GM19328 (cell line): ENCODE measurements at regions not wholly inside any gene's neighbourhood (a gene's known extent, or its start where the extent isn't known, plus 50 kb on each side); places are given as distances from the start of the nearest gene placed in this dataset.
"Not testable (repeated sequence)": the region's sequence is repeated elsewhere in the genome, so short reads cannot be mapped to it uniquely, and the experiment has no call there.

ENCODE experiments used
- ATAC-seq: cut with Tn5 transposase; IDR thresholded peaks from one replicate; pipeline ENCODE4 v1.9.1; 2021; ENCODE audit warnings: mild to moderate bottlenecking, moderate library complexity; ENCODE audit not compliant: unreplicated experiment

DNA sequence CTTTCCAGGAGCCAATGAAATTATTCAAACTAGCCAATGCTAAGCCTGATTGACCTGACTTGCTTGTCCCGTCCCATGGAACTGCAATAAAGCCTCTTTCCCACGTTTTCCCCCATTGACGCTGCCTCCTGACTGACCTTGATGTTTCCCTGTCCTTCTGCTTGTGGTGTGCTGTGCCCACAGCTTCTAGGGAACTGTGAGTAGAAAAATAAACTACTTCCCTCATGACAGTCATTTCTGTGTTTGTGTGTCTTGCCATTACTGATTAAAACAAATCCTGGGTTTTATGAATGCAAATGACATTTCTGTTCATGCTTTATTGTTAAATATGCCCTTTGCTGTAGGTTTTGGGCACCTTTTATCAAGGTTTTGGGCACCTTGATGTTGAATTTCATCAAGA is 91.3 kb upstream of the ABI1 start:
- ATAC-seq = no peak

DNA sequence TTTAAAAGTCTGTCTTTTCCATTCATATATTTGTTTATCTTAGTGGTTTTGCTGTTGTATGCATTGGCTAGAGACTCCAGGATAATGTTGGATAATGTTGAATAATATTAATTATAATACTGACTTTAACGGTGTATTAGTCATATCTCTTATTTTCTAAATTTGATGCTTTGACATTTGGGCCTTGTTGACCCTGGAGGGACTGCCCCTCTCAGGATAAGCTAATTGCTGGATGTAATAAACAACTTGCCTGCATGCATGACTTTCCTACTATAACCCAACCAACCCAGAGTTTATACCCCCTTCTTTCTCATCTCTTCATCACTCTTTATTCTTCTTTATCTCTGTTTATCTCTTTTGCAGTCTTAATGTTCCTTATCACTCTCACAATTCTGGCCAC is 90.9 kb upstream of the ABI1 start:
- ATAC-seq = no peak

DNA sequence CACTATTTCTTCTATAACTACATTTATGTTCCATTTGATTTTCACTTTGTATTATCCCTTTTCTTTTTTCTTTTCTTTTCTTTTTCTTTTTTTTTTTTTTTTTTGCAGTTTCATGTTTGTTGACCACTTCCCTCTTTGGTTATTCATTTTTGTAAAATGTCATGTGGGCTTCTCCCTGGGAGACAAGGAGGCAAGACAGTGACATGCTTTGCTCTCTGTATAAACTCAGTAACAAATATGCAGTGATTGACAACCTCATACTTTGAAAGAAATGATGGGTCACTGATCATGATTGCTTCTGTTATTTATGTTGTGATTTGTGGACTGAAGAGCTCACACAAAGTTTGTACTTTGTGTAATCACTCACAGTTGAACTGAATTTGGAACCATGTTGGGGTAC is 90.2 kb upstream of the ABI1 start:
- ATAC-seq = no peak

DNA sequence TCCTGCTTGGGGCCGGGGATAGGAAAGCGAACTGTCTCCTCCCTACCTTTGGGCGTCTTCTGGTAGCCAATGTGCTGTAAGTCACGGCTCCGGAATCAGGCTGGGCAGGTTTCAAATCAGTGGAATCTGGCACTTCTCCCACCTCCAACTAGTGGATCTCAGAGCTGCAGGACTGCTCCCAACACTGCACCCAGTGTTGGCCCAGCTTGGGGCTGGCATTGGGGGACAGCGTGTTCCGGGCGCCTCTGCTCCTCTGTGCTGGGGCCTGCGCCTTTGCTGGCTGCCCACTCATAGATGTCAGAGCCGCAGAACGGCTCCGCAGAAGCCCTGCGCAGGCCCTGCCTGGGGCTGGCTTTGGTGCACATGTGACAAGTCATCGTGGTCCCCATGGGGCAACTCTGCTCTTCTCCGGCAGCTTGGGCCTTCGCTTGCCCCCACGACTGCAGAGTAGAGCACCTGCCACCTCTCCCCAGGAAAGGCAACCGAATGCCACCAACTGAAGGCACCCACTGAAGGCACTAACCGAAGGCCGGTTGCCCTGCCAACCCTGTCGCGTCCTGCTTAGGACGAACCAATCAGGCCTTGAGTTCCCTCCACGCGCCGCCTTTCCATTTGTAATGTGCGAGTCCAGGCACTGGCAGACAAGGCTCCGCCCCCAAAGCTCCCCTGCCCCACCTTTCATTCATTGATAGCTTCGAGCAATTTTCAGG is 85.5 kb upstream of the ABI1 start:
- no peak for ATAC-seq

DNA sequence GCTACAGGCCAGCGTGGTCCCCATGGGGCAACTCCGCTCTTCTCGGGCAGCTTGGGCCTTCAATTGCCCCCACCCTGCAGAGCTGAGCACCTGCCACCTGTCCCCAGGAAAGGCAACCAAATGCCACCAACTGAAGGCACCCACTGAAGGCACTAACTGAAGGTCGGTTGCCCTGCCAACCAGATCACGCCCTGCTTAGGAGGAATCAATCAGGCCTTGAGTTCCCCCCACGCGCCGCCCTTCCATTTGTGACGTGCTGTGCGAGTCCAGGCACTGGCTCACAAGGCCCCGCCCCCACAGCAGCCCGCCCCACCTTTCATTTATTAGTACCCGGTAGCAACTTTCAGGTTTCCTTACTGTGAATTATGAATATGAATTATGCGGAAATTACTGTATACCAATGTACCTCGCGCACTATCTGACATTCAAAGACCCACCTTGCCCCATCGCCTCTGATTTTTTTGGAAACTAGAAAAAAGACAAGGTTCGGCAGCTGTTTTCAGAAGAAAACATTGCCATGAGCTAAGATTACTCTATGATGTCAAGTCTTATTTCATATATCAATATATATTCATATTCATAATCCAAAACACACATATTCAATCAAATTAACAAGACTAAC is 83.6 kb upstream of the ABI1 start:
- ATAC-seq = no peak

DNA sequence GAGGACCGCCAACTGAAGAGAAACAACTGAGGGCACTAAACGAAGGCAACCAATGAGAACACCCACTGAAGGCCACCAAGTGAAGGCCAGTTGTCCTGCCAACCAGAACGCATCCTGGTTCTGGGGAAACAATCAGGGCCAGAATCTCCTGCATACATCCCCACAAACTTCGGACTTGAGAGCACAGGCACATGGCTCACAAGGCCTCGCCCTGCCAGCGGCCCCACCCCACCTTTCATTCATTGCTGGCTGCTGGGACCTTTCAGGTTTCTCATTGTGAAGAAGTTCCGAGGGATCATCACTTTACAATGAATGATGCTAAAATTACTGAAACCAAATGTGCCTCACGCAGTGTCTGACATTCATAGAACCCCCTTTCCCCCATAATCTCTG is 79.2 kb upstream of the ABI1 start:
- no peak for ATAC-seq

DNA sequence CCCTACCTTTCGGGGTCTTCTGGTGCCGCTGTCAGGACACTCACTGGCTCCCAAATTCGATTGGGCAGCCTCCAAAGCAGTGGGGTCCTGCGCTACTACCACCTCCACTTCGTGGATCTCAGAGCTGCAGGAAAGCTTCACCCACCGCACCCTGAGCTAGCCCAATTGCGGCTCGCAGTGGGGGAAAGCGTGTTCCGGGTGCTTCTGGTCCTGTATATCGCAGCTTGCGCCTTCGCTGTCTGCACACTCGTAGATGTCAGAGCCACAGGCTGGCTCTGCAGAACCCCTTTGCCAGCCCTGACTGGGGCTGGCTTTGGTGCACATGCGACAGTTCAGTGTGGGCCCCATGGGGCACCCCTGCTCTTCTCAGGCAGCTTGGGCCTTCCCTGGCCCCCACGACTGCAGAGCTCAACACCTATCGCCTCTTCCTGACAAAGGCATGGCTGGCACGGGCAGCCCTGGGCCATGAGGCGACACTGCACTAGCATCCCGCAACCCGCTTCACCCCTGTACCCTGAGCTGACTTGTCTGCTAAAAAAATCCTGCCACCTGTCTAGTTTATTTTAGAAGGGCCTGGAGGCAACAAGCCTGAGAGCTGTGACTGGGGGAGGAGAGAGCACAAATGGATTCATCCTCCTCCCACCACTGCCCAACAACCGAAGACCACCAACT is 78.7 kb upstream of the ABI1 start:
- ATAC-seq = no peak

DNA sequence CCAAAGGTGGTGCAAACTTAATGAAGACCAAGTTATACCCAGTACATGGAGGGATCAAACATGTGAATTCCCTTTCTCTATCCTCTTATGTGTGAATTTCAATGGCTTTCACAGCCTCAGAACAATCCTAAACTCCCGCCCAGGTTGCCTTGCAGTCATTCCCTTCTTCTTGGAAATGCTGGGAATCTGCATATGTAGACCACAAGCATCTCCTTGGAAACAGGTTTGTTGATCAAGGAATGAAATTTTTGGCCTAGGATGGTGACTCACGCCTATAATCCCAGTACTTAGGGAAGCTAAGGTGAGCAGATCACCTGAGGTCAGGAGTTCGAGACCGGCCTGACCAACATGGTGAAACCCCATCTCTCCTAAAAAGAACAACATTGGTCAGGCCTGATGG is 77.8 kb upstream of the ABI1 start:
- ATAC-seq = no peak

DNA sequence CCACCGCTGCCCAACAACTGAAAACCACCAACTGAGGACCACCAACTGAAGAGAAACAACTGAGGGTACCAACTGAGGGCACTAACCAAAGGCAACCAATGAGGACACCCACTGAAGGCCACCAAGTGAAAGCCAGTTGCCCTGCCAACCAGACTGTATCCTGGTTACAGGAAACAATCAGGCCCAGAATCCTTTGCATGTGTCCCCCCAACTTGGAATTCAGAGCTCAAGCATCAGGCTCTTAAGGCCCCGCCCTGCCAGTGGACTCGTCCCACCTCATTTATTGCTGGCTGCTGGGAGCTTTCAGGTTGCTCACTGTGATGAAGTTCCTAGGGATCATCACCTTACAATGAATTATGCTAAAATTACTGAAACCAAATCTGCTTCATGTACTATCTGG is 76.6 kb upstream of the ABI1 start:
- no peak for ATAC-seq

DNA sequence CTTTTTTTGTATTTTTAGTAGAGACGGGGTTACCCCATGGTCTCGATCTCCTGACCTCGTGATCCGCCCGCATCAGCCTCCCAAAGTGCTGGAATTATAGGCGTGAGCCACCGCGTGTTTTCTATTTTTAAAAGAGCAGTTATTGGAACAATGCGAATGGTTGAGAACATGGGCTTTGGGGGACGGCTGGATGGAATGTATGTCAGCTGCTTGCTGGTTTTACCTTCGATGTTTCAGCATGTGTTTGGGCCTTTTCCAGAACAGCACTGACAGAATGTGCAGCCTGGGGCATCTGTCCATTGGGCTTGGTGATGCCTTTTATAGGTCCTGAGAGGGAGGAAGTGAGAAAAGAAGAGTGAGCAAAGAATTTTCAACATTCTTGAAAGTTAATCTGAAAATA is 73.4 kb upstream of the ABI1 start:
- not testable (repeated sequence) for ATAC-seq

DNA sequence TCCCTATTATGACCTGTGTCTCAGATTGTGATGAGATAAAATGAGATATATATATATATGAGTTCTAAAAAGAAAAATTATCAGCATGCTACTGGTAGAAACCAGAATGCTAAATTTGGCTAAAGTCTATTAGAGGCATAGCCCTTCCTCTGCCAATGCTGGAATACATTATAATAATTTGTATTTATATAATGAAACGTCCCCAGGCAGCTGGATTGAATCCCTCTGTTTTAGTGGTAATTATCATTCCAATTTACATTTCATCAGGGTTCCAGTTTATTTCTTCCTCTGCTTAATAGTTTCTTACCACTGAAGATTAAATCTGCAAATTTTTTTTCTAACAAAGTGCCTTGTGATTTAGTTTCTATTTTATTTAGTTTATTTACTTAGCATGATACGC is 71.8 kb upstream of the ABI1 start:
- ATAC-seq = no peak

DNA sequence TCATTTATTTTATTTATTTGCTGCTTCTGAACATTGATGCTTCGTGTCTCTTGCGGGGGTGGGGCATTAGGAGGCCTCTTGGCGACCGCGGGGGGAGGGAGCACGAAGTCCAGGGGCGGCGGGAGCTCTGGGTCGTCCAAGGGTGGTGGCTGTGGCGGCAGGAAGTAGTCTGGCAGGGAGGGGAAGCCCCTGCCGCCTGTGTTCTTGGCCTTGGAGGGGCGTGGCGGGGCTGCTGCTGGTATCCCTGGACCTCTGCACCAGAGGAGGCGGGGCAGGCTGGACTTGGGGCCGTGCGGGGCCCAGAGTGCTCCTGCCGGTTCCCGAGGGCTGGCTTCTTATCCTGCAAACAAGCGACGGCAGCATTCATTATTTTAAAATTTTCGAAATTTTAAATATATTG is 70.5 kb upstream of the ABI1 start:
- ATAC-seq = peak; percentile 67

DNA sequence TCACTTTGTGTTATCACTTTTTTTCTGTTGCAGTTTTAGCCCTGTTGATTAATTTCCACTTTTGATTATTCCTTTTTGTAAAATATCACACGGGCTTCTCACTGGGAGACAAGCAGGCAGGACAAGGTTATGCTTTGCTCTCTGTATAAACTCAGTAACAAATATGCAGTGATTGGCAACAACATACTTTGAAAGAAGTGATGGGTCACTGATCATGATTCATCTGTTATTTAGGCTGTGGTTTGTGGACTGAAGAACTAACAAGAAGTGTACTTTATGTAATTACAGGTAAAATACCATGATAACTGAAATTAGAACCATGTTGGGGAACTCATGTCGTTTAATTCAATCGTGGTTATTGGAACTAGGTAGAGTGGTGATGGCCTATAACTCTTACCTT is 62.1 kb upstream of the ABI1 start:
- not testable (repeated sequence) for ATAC-seq

DNA sequence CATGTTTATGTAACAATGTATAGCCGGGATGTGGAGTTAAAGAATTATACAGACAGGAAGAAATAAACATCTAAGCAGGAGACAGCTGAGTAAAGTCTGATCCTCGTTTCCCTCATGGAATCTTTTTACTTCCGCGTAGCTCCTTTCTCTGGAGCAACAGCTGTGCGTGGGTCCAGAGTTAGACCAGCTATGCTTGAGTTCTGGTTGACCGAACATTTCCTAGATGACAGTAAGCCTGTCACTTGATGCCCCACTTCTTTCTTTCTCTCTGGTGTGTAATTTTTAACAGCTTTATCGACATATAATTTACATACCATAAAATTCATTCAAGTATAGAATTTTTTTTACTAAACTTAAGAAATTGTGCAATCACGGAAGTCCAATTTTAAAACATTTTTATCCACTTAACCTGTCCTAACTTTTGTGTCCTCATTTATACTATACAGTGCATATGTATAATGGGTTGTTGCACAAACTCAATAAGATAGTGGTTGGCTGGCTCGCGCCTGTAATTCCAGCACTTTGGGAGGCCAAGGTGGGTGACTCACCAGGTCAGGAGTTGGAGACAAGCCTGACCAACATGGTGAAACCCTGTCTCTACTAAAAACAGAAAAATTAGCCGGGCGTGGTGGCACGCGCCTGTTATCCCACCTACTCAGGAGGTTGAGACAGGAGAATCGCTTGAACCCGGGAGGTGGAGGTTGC is 58.5 kb upstream of the ABI1 start:
- ATAC-seq = not testable (repeated sequence)

DNA sequence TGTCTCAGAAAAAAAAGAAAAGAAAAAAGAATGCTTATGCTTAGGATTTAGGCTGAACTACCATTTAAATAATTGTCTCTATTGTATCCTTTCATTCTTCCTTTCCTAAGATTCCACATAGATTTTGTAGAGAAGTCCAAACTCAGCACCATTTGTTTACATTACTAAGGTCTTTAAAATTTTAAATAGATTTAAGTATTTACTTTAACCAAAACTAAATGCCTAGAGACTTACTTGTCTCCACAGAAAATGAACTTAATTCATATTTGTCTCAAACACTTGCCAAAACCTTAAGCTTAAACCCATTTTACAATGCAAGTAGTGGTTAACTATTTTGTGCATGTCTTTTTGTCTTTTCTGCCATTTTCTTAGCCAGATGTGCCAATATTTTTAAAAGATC is 54.1 kb upstream of the ABI1 start:
- no peak for ATAC-seq

DNA sequence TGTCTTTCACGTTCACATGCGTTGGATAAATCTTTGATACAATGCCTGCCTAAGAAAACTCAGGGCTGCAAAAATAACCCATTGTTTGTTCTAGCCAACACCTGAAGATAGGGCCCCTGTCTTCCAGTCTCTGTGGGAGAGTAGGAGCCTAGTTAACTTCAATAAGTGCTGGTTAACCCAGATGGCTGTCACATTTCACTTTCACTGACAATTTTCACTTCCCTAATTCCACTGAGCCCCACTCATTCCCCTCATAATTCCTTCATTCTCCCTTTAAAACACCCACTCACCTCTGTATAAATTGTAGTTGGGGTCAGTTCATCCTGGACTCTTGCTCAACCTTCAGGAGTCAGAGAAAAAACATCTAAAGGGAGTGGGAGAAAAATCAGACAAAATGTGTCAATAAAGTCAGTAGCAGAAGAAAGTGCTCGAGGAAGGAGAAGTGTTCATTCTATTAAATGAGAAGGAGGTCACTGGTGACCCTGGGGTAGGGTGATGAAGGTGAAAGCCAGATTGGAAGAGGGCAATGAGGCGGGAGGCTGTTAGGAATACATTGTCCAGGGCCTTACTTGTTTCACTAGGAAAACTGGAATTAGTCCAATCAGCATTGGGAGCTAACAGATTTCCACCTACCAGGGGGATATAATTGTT is 51.2 kb upstream of the ABI1 start:
- no peak for ATAC-seq
